Thymus (tissue), 11 donors: ENCODE measurements at regions not wholly inside any gene's neighbourhood (a gene's known extent, or its start where the extent isn't known, plus 50 kb on each side); places are given as distances from the start of the nearest gene placed in this dataset.

ENCODE experiments used
- DNase-seq, 9 donors: peaks; one replicate each; pipeline ENCODE4 v3.0.0-alpha.2; 2013; ENCODE audit warnings: low spot score in 9 of 9, low read depth in 6 of 9, missing footprints in 1 of 9
- H3K27ac ChIP-seq, 2 donors: one replicate each; pipeline ENCODE4 v1.5.1; 2013; ENCODE audit warnings: control low read depth in 1 of 2, low read depth in 1 of 2, low read length in 1 of 2, mild to moderate bottlenecking in 1 of 2, moderate library complexity in 1 of 2
- H3K27me3 ChIP-seq, 2 donors: one replicate each; pipeline ENCODE4 v1.5.1; 2013; ENCODE audit warnings: low read length in 1 of 2; ENCODE audit not compliant: control insufficient read depth in 2 of 2, insufficient read depth in 1 of 2
- H3K36me3 ChIP-seq, 2 donors: one replicate each; pipeline ENCODE4 v1.5.1; 2013; ENCODE audit warnings: low read length in 1 of 2, mild to moderate bottlenecking in 1 of 2, moderate library complexity in 1 of 2; ENCODE audit not compliant: control insufficient read depth in 2 of 2, insufficient read depth in 2 of 2
- H3K4me1 ChIP-seq, 2 donors: one replicate each; pipeline ENCODE4 v1.5.1; 2013; ENCODE audit warnings: low read length in 2 of 2; ENCODE audit not compliant: control insufficient read depth in 2 of 2, insufficient read depth in 2 of 2
- H3K4me3 ChIP-seq, 2 donors: one replicate each; pipeline ENCODE4 v1.5.1; 2013; ENCODE audit warnings: low read length in 2 of 2, control low read depth in 1 of 2, mild to moderate bottlenecking in 1 of 2
- H3K9me3 ChIP-seq, 2 donors: one replicate each; pipeline ENCODE4 v1.5.1; 2013; ENCODE audit warnings: low read length in 1 of 2, mild to moderate bottlenecking in 1 of 2; ENCODE audit not compliant: control insufficient read depth in 2 of 2, insufficient read depth in 1 of 2
- WGBS: extraction: QIAGEN DNeasy Blood & Tissue Kit; methylation state at CpG from one replicate; pipeline ENCODE4 v1.1.7; 2013; 5-methylcytosine and 5-hydroxymethylcytosine counted together
- donor health status: healthy.

- H3K4me3 ChIP-seq = no peak overlapping the region
- 89% methylated on average over 9 of the region's 9 CpGs for WGBS
- peaks cover 0 to 9% of the 10 kb centered on the region in 2 donors for H3K4me1 ChIP-seq
- H3K36me3 ChIP-seq = no peaks in the 10 kb centered on the region
- H3K9me3 ChIP-seq = no peaks in the 10 kb centered on the region
- peaks cover 0 to 2% of the 10 kb centered on the region in 2 donors for H3K27me3 ChIP-seq
- no peak overlapping the region for H3K27ac ChIP-seq
- no peak for DNase-seq
Observed at GRCh38 chr1:201678264-201679101, 139.6 kb downstream of the NAV1 start.

GRCh38 chr1:201681375-201681774 lies 142.4 kb downstream of the NAV1 start:
- Histone ChIP-seq H3K36me3 (no peaks in the 10 kb centered on the region), H3K4me1 (peaks cover 0 to under 1% of the 10 kb centered on the region in 2 donors), H3K9me3 (no peaks in the 10 kb centered on the region), H3K4me3 (no peak overlapping the region), H3K27ac (no peak overlapping the region), H3K27me3 (no peaks in the 10 kb centered on the region)
- no peak for DNase-seq
- 92% methylated on average over 8 of the region's 8 CpGs for WGBS

- H3K4me1 ChIP-seq = no peaks in the 10 kb centered on the region
- DNase-seq = no peak
- no peaks in the 10 kb centered on the region for H3K9me3 ChIP-seq
- WGBS = 98% methylated on average over 4 of the region's 4 CpGs
- no peak overlapping the region for H3K4me3 ChIP-seq
- H3K27ac ChIP-seq = no peak overlapping the region
- no peaks in the 10 kb centered on the region for H3K27me3 ChIP-seq
- H3K36me3 ChIP-seq = no peaks in the 10 kb centered on the region
Observed at GRCh38 chr1:201682964-201683363, 144.0 kb downstream of the NAV1 start.

DNA sequence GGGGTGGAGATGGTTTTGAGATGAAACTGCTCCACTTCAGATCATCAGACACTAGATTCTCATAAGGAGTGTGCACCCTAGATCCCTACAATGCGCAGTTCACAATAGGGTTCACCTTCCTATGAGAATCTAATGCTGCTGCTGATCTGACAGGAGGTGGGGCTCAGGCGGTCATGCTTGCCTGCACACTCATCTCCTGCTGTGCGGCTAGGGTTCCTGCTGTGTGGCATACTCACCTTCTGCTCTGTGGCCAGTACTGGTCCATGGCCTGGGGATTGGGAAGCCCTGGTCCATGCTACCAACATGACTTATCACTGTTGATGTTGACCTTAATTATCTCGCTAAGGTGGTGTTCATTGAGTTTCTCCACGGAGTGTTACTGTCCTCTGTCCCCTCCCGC lies 144.5 kb downstream of the NAV1 start:
- no peaks in the 10 kb centered on the region for H3K9me3 ChIP-seq
- no peak overlapping the region for H3K27ac ChIP-seq
- DNase-seq = no peak
- H3K4me1 ChIP-seq = no peaks in the 10 kb centered on the region
- whole genome bisulfite sequencing = 97% methylated on average over 6 of the region's 6 CpGs
- no peaks in the 10 kb centered on the region for H3K27me3 ChIP-seq
- H3K36me3 ChIP-seq = no peaks in the 10 kb centered on the region
- H3K4me3 ChIP-seq = no peak overlapping the region

DNA sequence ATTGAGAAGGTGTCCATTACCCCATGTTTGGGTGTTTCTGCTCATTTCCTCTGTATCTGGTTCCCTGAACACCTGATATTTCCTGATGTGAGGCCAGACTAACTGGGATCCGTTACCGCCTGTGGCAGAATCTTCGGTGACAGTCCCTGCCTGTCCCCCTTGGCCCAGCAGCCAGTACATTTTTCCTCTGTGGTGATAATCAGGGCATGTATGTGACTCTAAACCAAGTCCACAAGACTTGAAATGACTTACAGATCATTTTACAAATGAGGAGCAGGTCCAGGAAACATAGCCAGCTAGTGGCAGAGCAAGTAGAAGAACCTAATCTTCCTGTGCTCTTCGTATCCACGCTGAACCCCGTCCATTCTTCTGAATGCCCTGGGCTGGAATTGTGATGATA lies 143.5 kb upstream of the IPO9 start:
- Histone ChIP-seq H3K27me3 (no peaks in the 10 kb centered on the region), H3K36me3 (no peaks in the 10 kb centered on the region), H3K9me3 (no peaks in the 10 kb centered on the region), H3K4me1 (no peaks in the 10 kb centered on the region), H3K4me3 (no peak overlapping the region), H3K27ac (no peak overlapping the region)
- no peak for DNase-seq
- 81% methylated on average over 6 of the region's 6 CpGs for WGBS

GRCh38 chr1:201686714-201687455 lies 142.1 kb upstream of the IPO9 start:
- no peaks in the 10 kb centered on the region for H3K36me3 ChIP-seq
- no peak overlapping the region for H3K27ac ChIP-seq
- no peak for DNase-seq
- no peaks in the 10 kb centered on the region for H3K27me3 ChIP-seq
- no peaks in the 10 kb centered on the region for H3K4me1 ChIP-seq
- H3K4me3 ChIP-seq = no peak overlapping the region
- WGBS = 42% methylated on average over 5 of the region's 5 CpGs
- H3K9me3 ChIP-seq = no peaks in the 10 kb centered on the region

- no peaks in the 10 kb centered on the region for H3K4me1 ChIP-seq
- no peaks in the 10 kb centered on the region for H3K27me3 ChIP-seq
- no peaks in the 10 kb centered on the region for H3K36me3 ChIP-seq
- WGBS = 96% methylated on average over 9 of the region's 9 CpGs
- H3K27ac ChIP-seq = no peak overlapping the region
- DNase-seq = no peak
- H3K9me3 ChIP-seq = no peaks in the 10 kb centered on the region
- no peak overlapping the region for H3K4me3 ChIP-seq
Observed at GRCh38 chr1:201688514-201688913, 140.4 kb upstream of the IPO9 start.

- Histone ChIP-seq H3K9me3 (no peaks in the 10 kb centered on the region), H3K4me3 (no peak overlapping the region), H3K27me3 (no peaks in the 10 kb centered on the region), H3K27ac (no peak overlapping the region), H3K4me1 (no peaks in the 10 kb centered on the region), H3K36me3 (no peaks in the 10 kb centered on the region)
- no peak for DNase-seq
- WGBS = 94% methylated on average over 8 of the region's 8 CpGs
Observed at GRCh38 chr1:201689647-201690046, 139.3 kb upstream of the IPO9 start.

- no peak overlapping the region for H3K27ac ChIP-seq
- no peak for DNase-seq
- no peaks in the 10 kb centered on the region for H3K9me3 ChIP-seq
- H3K4me3 ChIP-seq = no peak overlapping the region
- H3K27me3 ChIP-seq = no peaks in the 10 kb centered on the region
- 97% methylated on average over 10 of the region's 10 CpGs for WGBS
- no peaks in the 10 kb centered on the region for H3K4me1 ChIP-seq
- H3K36me3 ChIP-seq = no peaks in the 10 kb centered on the region
Observed at GRCh38 chr1:201690528-201690927, 138.4 kb upstream of the IPO9 start.
